ENCODE measurements at regions not wholly inside any gene's neighbourhood (a gene's known extent, or its start where the extent isn't known, plus 50 kb on each side); places are given as distances from the start of the nearest gene placed in this dataset.

GRCh38 chr11:82270870-82271269 lies 462.8 kb downstream of the FAM181B start:
- Mint-ChIP-seq H3K27ac (ENCODE audit: unreplicated experiment) (no peak overlapping the region), H3K27me3 (ENCODE audit: unreplicated experiment) (no peaks in the 10 kb centered on the region), H3K4me3 (ENCODE audit: unreplicated experiment) (no peak overlapping the region), H3K9me3 (ENCODE audit: unreplicated experiment) (peaks cover 7% of the 10 kb centered on the region), H3K4me1 (ENCODE audit: unreplicated experiment) (no peaks in the 10 kb centered on the region), H3K36me3 (ENCODE audit: low read depth, unreplicated experiment) (no peaks in the 10 kb centered on the region)
- TF ChIP-seq CTCF (IDR thresholded peaks at IDR 0.05; ENCODE audit: unreplicated experiment) = no peak
- no peak for DNase-seq (ENCODE audit: low spot score)

- peaks cover 7% of the 10 kb centered on the region for H3K9me3 Mint-ChIP-seq (ENCODE audit: unreplicated experiment)
- no peak overlapping the region for H3K4me3 Mint-ChIP-seq (ENCODE audit: unreplicated experiment)
- H3K27ac Mint-ChIP-seq (ENCODE audit: unreplicated experiment) = no peak overlapping the region
- no peaks in the 10 kb centered on the region for H3K27me3 Mint-ChIP-seq (ENCODE audit: unreplicated experiment)
- H3K4me1 Mint-ChIP-seq (ENCODE audit: unreplicated experiment) = no peaks in the 10 kb centered on the region
- no peak for TF ChIP-seq CTCF (IDR thresholded peaks at IDR 0.05; ENCODE audit: unreplicated experiment)
- no peaks in the 10 kb centered on the region for H3K36me3 Mint-ChIP-seq (ENCODE audit: low read depth, unreplicated experiment)
- DNase-seq (ENCODE audit: low spot score) = no peak
Observed at GRCh38 chr11:82268627-82269026, 465.0 kb downstream of the FAM181B start.

- no peak for TF ChIP-seq CTCF (IDR thresholded peaks at IDR 0.05; ENCODE audit: unreplicated experiment)
- H3K27ac Mint-ChIP-seq (ENCODE audit: unreplicated experiment) = no peak overlapping the region
- H3K27me3 Mint-ChIP-seq (ENCODE audit: unreplicated experiment) = no peaks in the 10 kb centered on the region
- no peak overlapping the region for H3K4me3 Mint-ChIP-seq (ENCODE audit: unreplicated experiment)
- no peaks in the 10 kb centered on the region for H3K4me1 Mint-ChIP-seq (ENCODE audit: unreplicated experiment)
- no peaks in the 10 kb centered on the region for H3K36me3 Mint-ChIP-seq (ENCODE audit: low read depth, unreplicated experiment)
- peaks cover 2% of the 10 kb centered on the region for H3K9me3 Mint-ChIP-seq (ENCODE audit: unreplicated experiment)
- DNase-seq (ENCODE audit: low spot score) = no peak
Observed at GRCh38 chr11:82267186-82267585, 466.5 kb downstream of the FAM181B start.

GRCh38 chr11:82261367-82261766 lies 472.3 kb downstream of the FAM181B start:
- Mint-ChIP-seq H3K4me1 (ENCODE audit: unreplicated experiment) (no peaks in the 10 kb centered on the region), H3K27me3 (ENCODE audit: unreplicated experiment) (no peaks in the 10 kb centered on the region)
- no peak for TF ChIP-seq CTCF (IDR thresholded peaks at IDR 0.05; ENCODE audit: unreplicated experiment)

GRCh38 chr11:82250047-82250446 lies 483.6 kb downstream of the FAM181B start:
- H3K4me3 Mint-ChIP-seq (ENCODE audit: unreplicated experiment) = no peak overlapping the region
- no peaks in the 10 kb centered on the region for H3K36me3 Mint-ChIP-seq (ENCODE audit: low read depth, unreplicated experiment)
- H3K27ac Mint-ChIP-seq (ENCODE audit: unreplicated experiment) = no peak overlapping the region
- no peaks in the 10 kb centered on the region for H3K9me3 Mint-ChIP-seq (ENCODE audit: unreplicated experiment)
- no peak for TF ChIP-seq CTCF (IDR thresholded peaks at IDR 0.05; ENCODE audit: unreplicated experiment)
- no peaks in the 10 kb centered on the region for H3K27me3 Mint-ChIP-seq (ENCODE audit: unreplicated experiment)
- no peak for DNase-seq (ENCODE audit: low spot score)
- no peaks in the 10 kb centered on the region for H3K4me1 Mint-ChIP-seq (ENCODE audit: unreplicated experiment)

More at GRCh38 chr11:82261367-82261766, 472.3 kb downstream of the FAM181B start:
- no peak overlapping the region for H3K27ac Mint-ChIP-seq (ENCODE audit: unreplicated experiment)
- H3K36me3 Mint-ChIP-seq (ENCODE audit: low read depth, unreplicated experiment) = no peaks in the 10 kb centered on the region
- no peak for DNase-seq (ENCODE audit: low spot score)
- H3K9me3 Mint-ChIP-seq (ENCODE audit: unreplicated experiment) = no peaks in the 10 kb centered on the region
- H3K4me3 Mint-ChIP-seq (ENCODE audit: unreplicated experiment) = no peak overlapping the region
